A549 (cell line): ENCODE measurements at regions not wholly inside any gene's neighbourhood (a gene's known extent, or its start where the extent isn't known, plus 50 kb on each side); places are given as distances from the start of the nearest gene placed in this dataset.

Source experiments
- CHD2 ChIP-seq: fragments of 150-350 bp; IDR thresholded peaks from 2 replicates; pipeline ENCODE4 v1.6.1; 2014; ENCODE audit warnings: low read length; ENCODE audit not compliant: partially characterized antibody
- ESRRA ChIP-seq: fragments of 150-350 bp; IDR thresholded peaks from 2 replicates; pipeline ENCODE4 v1.6.1; 2014; ENCODE audit warnings: mild to moderate bottlenecking, low read length, borderline replicate concordance
- KDM1A ChIP-seq: fragments of 200-600 bp; sonication (generic); IDR thresholded peaks from 2 replicates; pipeline ENCODE4 v1.6.1; 2016; ENCODE audit warnings: low read depth, mild to moderate bottlenecking
- NR3C1 ChIP-seq: fragments of >200 bp; sonication (Bioruptor Twin); formaldehyde crosslinking; IDR thresholded peaks from 3 replicates; pipeline ENCODE4 v1.6.1; 2017
- TF ChIP-seq, protein P1 (sequence below): fragments of >200 bp; sonication (Bioruptor Twin); formaldehyde crosslinking; IDR thresholded peaks from 3 replicates; pipeline ENCODE4 v1.5.1; 2016
- TF ChIP-seq, protein P2 (sequence below): IDR thresholded peaks from 2 replicates; pipeline ENCODE4 v1.6.1; 2012
- TF ChIP-seq, protein P3 (sequence below): fragments of 200-600 bp; sonication (generic); IDR thresholded peaks from 2 replicates; pipeline ENCODE4 v1.6.1; 2016; ENCODE audit warnings: antibody characterized with exemption, mild to moderate bottlenecking, moderate library complexity
- TF ChIP-seq, protein P4 (sequence below): fragments of >200 bp; sonication (Bioruptor Twin); formaldehyde crosslinking; IDR thresholded peaks from 3 replicates; pipeline ENCODE4 v1.6.1; 2016
- TF ChIP-seq, protein P5 (sequence below): IDR thresholded peaks from 2 replicates; pipeline ENCODE4 v1.6.1; 2012
- TF ChIP-seq, protein P6 (sequence below): fragments of 450-650 bp; IDR thresholded peaks from 2 replicates; pipeline ENCODE4 v1.6.1; 2014; ENCODE audit warnings: antibody characterized with exemption

DNA sequence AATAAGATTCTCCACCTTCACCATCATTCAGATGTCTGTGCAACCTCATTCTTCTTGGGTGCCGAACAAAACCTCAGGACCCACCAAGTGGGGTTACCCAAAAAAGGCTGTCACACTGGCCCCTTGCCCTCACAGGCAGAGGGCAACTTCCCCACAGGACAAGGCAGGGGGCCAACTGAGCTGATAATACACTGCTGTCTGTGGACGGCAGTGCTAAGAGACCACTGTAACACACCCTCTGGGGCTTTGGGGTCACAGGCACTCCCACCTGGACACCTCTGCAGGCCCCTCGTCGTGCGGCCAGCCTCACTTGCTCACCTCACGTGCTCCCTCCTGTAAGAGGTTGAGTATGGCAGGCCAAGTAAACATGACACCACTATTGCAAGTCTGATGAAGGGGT, 515.8 kb upstream of the COX7C start:
- TF ChIP-seq, protein P1, sequence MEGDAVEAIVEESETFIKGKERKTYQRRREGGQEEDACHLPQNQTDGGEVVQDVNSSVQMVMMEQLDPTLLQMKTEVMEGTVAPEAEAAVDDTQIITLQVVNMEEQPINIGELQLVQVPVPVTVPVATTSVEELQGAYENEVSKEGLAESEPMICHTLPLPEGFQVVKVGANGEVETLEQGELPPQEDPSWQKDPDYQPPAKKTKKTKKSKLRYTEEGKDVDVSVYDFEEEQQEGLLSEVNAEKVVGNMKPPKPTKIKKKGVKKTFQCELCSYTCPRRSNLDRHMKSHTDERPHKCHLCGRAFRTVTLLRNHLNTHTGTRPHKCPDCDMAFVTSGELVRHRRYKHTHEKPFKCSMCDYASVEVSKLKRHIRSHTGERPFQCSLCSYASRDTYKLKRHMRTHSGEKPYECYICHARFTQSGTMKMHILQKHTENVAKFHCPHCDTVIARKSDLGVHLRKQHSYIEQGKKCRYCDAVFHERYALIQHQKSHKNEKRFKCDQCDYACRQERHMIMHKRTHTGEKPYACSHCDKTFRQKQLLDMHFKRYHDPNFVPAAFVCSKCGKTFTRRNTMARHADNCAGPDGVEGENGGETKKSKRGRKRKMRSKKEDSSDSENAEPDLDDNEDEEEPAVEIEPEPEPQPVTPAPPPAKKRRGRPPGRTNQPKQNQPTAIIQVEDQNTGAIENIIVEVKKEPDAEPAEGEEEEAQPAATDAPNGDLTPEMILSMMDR, result no peak
- TF ChIP-seq, protein P2, sequence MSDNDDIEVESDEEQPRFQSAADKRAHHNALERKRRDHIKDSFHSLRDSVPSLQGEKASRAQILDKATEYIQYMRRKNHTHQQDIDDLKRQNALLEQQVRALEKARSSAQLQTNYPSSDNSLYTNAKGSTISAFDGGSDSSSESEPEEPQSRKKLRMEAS, result no peak
- TF ChIP-seq, protein P3, sequence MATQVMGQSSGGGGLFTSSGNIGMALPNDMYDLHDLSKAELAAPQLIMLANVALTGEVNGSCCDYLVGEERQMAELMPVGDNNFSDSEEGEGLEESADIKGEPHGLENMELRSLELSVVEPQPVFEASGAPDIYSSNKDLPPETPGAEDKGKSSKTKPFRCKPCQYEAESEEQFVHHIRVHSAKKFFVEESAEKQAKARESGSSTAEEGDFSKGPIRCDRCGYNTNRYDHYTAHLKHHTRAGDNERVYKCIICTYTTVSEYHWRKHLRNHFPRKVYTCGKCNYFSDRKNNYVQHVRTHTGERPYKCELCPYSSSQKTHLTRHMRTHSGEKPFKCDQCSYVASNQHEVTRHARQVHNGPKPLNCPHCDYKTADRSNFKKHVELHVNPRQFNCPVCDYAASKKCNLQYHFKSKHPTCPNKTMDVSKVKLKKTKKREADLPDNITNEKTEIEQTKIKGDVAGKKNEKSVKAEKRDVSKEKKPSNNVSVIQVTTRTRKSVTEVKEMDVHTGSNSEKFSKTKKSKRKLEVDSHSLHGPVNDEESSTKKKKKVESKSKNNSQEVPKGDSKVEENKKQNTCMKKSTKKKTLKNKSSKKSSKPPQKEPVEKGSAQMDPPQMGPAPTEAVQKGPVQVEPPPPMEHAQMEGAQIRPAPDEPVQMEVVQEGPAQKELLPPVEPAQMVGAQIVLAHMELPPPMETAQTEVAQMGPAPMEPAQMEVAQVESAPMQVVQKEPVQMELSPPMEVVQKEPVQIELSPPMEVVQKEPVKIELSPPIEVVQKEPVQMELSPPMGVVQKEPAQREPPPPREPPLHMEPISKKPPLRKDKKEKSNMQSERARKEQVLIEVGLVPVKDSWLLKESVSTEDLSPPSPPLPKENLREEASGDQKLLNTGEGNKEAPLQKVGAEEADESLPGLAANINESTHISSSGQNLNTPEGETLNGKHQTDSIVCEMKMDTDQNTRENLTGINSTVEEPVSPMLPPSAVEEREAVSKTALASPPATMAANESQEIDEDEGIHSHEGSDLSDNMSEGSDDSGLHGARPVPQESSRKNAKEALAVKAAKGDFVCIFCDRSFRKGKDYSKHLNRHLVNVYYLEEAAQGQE, result no peak
- TF ChIP-seq CHD2 (no peak), ESRRA (no peak), KDM1A (no peak), NR3C1 (no peak)
- TF ChIP-seq, protein P4, sequence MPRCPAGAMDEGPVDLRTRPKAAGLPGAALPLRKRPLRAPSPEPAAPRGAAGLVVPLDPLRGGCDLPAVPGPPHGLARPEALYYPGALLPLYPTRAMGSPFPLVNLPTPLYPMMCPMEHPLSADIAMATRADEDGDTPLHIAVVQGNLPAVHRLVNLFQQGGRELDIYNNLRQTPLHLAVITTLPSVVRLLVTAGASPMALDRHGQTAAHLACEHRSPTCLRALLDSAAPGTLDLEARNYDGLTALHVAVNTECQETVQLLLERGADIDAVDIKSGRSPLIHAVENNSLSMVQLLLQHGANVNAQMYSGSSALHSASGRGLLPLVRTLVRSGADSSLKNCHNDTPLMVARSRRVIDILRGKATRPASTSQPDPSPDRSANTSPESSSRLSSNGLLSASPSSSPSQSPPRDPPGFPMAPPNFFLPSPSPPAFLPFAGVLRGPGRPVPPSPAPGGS, result no peak
- TF ChIP-seq, protein P5, sequence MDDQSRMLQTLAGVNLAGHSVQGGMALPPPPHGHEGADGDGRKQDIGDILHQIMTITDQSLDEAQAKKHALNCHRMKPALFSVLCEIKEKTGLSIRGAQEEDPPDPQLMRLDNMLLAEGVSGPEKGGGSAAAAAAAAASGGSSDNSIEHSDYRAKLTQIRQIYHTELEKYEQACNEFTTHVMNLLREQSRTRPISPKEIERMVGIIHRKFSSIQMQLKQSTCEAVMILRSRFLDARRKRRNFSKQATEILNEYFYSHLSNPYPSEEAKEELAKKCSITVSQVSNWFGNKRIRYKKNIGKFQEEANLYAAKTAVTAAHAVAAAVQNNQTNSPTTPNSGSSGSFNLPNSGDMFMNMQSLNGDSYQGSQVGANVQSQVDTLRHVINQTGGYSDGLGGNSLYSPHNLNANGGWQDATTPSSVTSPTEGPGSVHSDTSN, result no peak
- TF ChIP-seq, protein P6, sequence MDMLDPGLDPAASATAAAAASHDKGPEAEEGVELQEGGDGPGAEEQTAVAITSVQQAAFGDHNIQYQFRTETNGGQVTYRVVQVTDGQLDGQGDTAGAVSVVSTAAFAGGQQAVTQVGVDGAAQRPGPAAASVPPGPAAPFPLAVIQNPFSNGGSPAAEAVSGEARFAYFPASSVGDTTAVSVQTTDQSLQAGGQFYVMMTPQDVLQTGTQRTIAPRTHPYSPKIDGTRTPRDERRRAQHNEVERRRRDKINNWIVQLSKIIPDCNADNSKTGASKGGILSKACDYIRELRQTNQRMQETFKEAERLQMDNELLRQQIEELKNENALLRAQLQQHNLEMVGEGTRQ, result no peak
